ENCODE measurements at regions not wholly inside any gene's neighbourhood (a gene's known extent, or its start where the extent isn't known, plus 50 kb on each side); places are given as distances from the start of the nearest gene placed in this dataset.

GRCh38 chr15:61500951-61501620, 272.0 kb upstream of the RORA start:
- no peak for TF ChIP-seq CTCF (conservative IDR thresholded peaks at IDR 0.05)
- H3K9me3 Mint-ChIP-seq, result no peaks in the 10 kb centered on the region
- Histone ChIP-seq H3K9me3 (ENCODE audit: control insufficient read depth, low read length) (no peaks in the 10 kb centered on the region), H3K27me3 (ENCODE audit: control insufficient read depth, insufficient read depth, low read length, poor library complexity, severe bottlenecking) (peaks cover 64% of the 10 kb centered on the region), H3K4me3 (ENCODE audit: low read length) (no peak overlapping the region), H3K4me1 (ENCODE audit: control insufficient read depth, insufficient read depth, low read length) (peaks cover 5% of the 10 kb centered on the region), H3K27ac (ENCODE audit: low read depth, low read length) (no peak overlapping the region), H3K36me3 (ENCODE audit: control insufficient read depth, insufficient read depth, low read length) (no peaks in the 10 kb centered on the region), H3K9ac (ENCODE audit: extremely low read depth, low read length, poor library complexity, severe bottlenecking) (no peak overlapping the region)
- peaks cover 19% of the 10 kb centered on the region for H3K27me3 Mint-ChIP-seq (ENCODE audit: insufficient read depth)
- WGBS, 2 experiments (ENCODE audit: insufficient coverage in 1 of 2, insufficient read length in 1 of 2), result 79 to 100% methylated on average over 4 to 9 of the region's 9 CpGs
- no peak for DNase-seq
- no peaks in the 10 kb centered on the region for H3K36me3 Mint-ChIP-seq (ENCODE audit: low read depth)
- no peak overlapping the region for H3K27ac Mint-ChIP-seq
- peaks cover 26% of the 10 kb centered on the region for H3K4me1 Mint-ChIP-seq
- H3K4me3 Mint-ChIP-seq, result no peak overlapping the region

GRCh38 chr15:61500523-61500922, 271.4 kb upstream of the RORA start:
- no peak overlapping the region for H3K4me3 Mint-ChIP-seq
- no peak overlapping the region for H3K27ac Mint-ChIP-seq
- H3K4me1 Mint-ChIP-seq, result peaks cover 26% of the 10 kb centered on the region
- DNase-seq, result no peak
- Histone ChIP-seq H3K27me3 (ENCODE audit: control insufficient read depth, insufficient read depth, low read length, poor library complexity, severe bottlenecking) (peaks cover 69% of the 10 kb centered on the region), H3K4me3 (ENCODE audit: low read length) (no peak overlapping the region), H3K9ac (ENCODE audit: extremely low read depth, low read length, poor library complexity, severe bottlenecking) (no peak overlapping the region), H3K27ac (ENCODE audit: low read depth, low read length) (no peak overlapping the region), H3K9me3 (ENCODE audit: control insufficient read depth, low read length) (no peaks in the 10 kb centered on the region), H3K36me3 (ENCODE audit: control insufficient read depth, insufficient read depth, low read length) (no peaks in the 10 kb centered on the region), H3K4me1 (ENCODE audit: control insufficient read depth, insufficient read depth, low read length) (peaks cover 5% of the 10 kb centered on the region)
- no peaks in the 10 kb centered on the region for H3K9me3 Mint-ChIP-seq
- TF ChIP-seq CTCF (conservative IDR thresholded peaks at IDR 0.05), result no peak
- H3K36me3 Mint-ChIP-seq (ENCODE audit: low read depth), result no peaks in the 10 kb centered on the region
- H3K27me3 Mint-ChIP-seq (ENCODE audit: insufficient read depth), result peaks cover 19% of the 10 kb centered on the region

DNA sequence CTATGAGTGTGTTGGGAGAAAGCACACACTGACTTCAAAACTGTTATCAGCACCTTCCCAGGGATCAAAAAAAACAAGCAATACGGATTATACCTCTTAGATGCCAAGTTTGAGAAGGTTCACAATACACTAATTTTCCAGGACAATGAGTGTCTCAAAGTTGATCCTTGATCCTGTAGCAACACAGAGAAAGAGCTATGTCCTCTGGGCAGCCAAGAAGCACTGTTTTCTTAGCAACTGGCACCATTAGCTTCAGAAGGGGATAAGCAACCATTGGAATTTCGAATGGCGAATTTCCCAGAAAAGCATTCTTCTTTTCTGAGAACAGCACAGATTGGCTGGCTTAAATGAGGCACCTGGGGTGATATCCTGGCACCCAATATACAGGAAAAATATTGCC, 270.3 kb upstream of the RORA start:
- no peak overlapping the region for H3K4me3 ChIP-seq (ENCODE audit: low read length)
- no peaks in the 10 kb centered on the region for H3K36me3 Mint-ChIP-seq (ENCODE audit: low read depth)
- WGBS, 2 experiments (ENCODE audit: insufficient coverage in 1 of 2, insufficient read length in 1 of 2), result 95 to 100% methylated on average over 3 of the region's 3 CpGs

More for the DNA sequence above, 270.3 kb upstream of the RORA start:
- no peak for TF ChIP-seq CTCF (conservative IDR thresholded peaks at IDR 0.05)
- Histone ChIP-seq H3K9me3 (ENCODE audit: control insufficient read depth, low read length) (no peaks in the 10 kb centered on the region), H3K4me1 (ENCODE audit: control insufficient read depth, insufficient read depth, low read length) (peaks cover 5% of the 10 kb centered on the region), H3K9ac (ENCODE audit: extremely low read depth, low read length, poor library complexity, severe bottlenecking) (no peak overlapping the region), H3K27me3 (ENCODE audit: control insufficient read depth, insufficient read depth, low read length, poor library complexity, severe bottlenecking) (peaks cover 65% of the 10 kb centered on the region), H3K36me3 (ENCODE audit: control insufficient read depth, insufficient read depth, low read length) (no peaks in the 10 kb centered on the region), H3K27ac (ENCODE audit: low read depth, low read length) (no peak overlapping the region)
- DNase-seq, result no peak
- peaks cover 17% of the 10 kb centered on the region for H3K27me3 Mint-ChIP-seq (ENCODE audit: insufficient read depth)
- H3K27ac Mint-ChIP-seq, result no peak overlapping the region
- no peaks in the 10 kb centered on the region for H3K9me3 Mint-ChIP-seq
- H3K4me1 Mint-ChIP-seq, result peaks cover 26% of the 10 kb centered on the region
- H3K4me3 Mint-ChIP-seq, result no peak overlapping the region

Measured in endodermal cell (in vitro differentiated cells).